WTC11 (cell line): ENCODE measurements at regions not wholly inside any gene's neighbourhood (a gene's known extent, or its start where the extent isn't known, plus 50 kb on each side); places are given as distances from the start of the nearest gene placed in this dataset.
"Not testable (repeated sequence)": the region's sequence is repeated elsewhere in the genome, so short reads cannot be mapped to it uniquely, and the experiment has no call there.

Source experiments
- ATAC-seq: fragments of 200-7000 bp; cut with Tn5 transposase; 2 replicates; pipeline ENCODE4 v1.10.0; 2021; ENCODE audit warnings: mild to moderate bottlenecking, moderate library complexity
- CTCF ChIA-PET: fragments of 300-600 bp; sonication (Branson Sonifier 250); formaldehyde crosslinking; loops from one replicate; lab custom pipeline; 2021; ENCODE audit warnings: antibody characterized with exemption; lab: Charles Lee
- POLR2A ChIA-PET: fragments of 350-600 bp; sonication (Branson Sonifier 250); formaldehyde crosslinking; loops from one replicate; lab custom pipeline; 2021; ENCODE audit warnings: antibody characterized with exemption; lab: Charles Lee
- DNase-seq: peaks from one replicate; pipeline ENCODE4 v3.0.0; 2021; ENCODE audit warnings: low spot score
- H3K27ac Mint-ChIP-seq: 2 replicates; pipeline ENCODE4 v1.8.0; 2021; ENCODE audit warnings: mixed read lengths
- H3K27me3 Mint-ChIP-seq: 2 replicates; pipeline ENCODE4 v1.8.0; 2021; ENCODE audit warnings: low read depth, mild to moderate bottlenecking, moderate library complexity, mixed read lengths
- H3K36me3 Mint-ChIP-seq: 2 replicates; pipeline ENCODE4 v1.8.0; 2021; ENCODE audit warnings: mixed read lengths
- H3K4me1 Mint-ChIP-seq: 2 replicates; pipeline ENCODE4 v1.8.0; 2022; ENCODE audit warnings: mixed read lengths
- H3K4me3 Mint-ChIP-seq: 2 replicates; pipeline ENCODE4 v1.8.0; 2021; ENCODE audit warnings: mild to moderate bottlenecking, moderate library complexity, mixed read lengths
- H3K9me3 Mint-ChIP-seq: 2 replicates; pipeline ENCODE4 v1.8.0; 2021; ENCODE audit warnings: mixed read lengths
- EMX1 ChIP-seq: fragments of 250-450 bp; sonication (Bioruptor Pico); IDR thresholded peaks from 2 replicates; pipeline ENCODE4 v1.8.0; 2021; ENCODE audit warnings: mild to moderate bottlenecking
- FOXP1 ChIP-seq: sonication (generic); formaldehyde crosslinking; IDR thresholded peaks from 2 replicates; pipeline ENCODE4 v1.8.0; 2022; ENCODE audit warnings: missing genetic modification reagents, mild to moderate bottlenecking, moderate library complexity, borderline replicate concordance
- HMGA2 ChIP-seq: fragments of 250-450 bp; sonication (Bioruptor Pico); IDR thresholded peaks from 2 replicates; pipeline ENCODE4 v1.4.0; 2021; ENCODE audit warnings: mild to moderate bottlenecking, moderate library complexity
- JAZF1 ChIP-seq: fragments of 250-450 bp; sonication (Bioruptor Pico); IDR thresholded peaks from 2 replicates; pipeline ENCODE4 v1.9.0; 2021; ENCODE audit warnings: moderate library complexity, mild to moderate bottlenecking, inconsistent platforms
- JUN ChIP-seq: sonication (generic); formaldehyde crosslinking; IDR thresholded peaks from 2 replicates; pipeline ENCODE4 v1.8.0; 2023; ENCODE audit warnings: mild to moderate bottlenecking, missing genetic modification reagents
- MXD4 ChIP-seq: fragments of 250-450 bp; sonication (Bioruptor Pico); IDR thresholded peaks from 2 replicates; pipeline ENCODE4 v1.8.0; 2021; ENCODE audit warnings: mild to moderate bottlenecking, moderate library complexity, borderline replicate concordance
- MYBL2 ChIP-seq: sonication (generic); formaldehyde crosslinking; IDR thresholded peaks from 2 replicates; pipeline ENCODE4 v1.8.1; 2023; ENCODE audit warnings: mild to moderate bottlenecking, moderate library complexity, missing genetic modification reagents
- NFYB ChIP-seq: sonication (generic); formaldehyde crosslinking; conservative IDR thresholded peaks from 2 replicates; pipeline ENCODE4 v1.8.0; 2022; ENCODE audit warnings: low read depth, missing genetic modification reagents
- NR1H2 ChIP-seq: sonication (generic); formaldehyde crosslinking; IDR thresholded peaks from 2 replicates; pipeline ENCODE4 v1.9.0; 2021; ENCODE audit warnings: mild to moderate bottlenecking, moderate library complexity, missing genetic modification reagents
- NR2C2 ChIP-seq: sonication (generic); formaldehyde crosslinking; IDR thresholded peaks from 2 replicates; pipeline ENCODE4 v1.8.0; 2022; ENCODE audit warnings: mild to moderate bottlenecking, missing genetic modification reagents
- SP1 ChIP-seq: sonication (generic); formaldehyde crosslinking; conservative IDR thresholded peaks from 2 replicates; pipeline ENCODE4 v1.8.1; 2022; ENCODE audit warnings: missing genetic modification reagents
- TEAD4 ChIP-seq: sonication (generic); formaldehyde crosslinking; IDR thresholded peaks from 2 replicates; pipeline ENCODE4 v1.8.0; 2022; ENCODE audit warnings: mild to moderate bottlenecking, missing genetic modification reagents
- ZBTB21 ChIP-seq: sonication (generic); formaldehyde crosslinking; IDR thresholded peaks from 2 replicates; pipeline ENCODE4 v1.8.1; 2023; ENCODE audit warnings: mild to moderate bottlenecking, missing genetic modification reagents, borderline replicate concordance
- ZNF232 ChIP-seq: sonication (generic); formaldehyde crosslinking; IDR thresholded peaks from 2 replicates; pipeline ENCODE4 v1.8.0; 2022; ENCODE audit warnings: mild to moderate bottlenecking, missing genetic modification reagents
- ZNF263 ChIP-seq: sonication (generic); formaldehyde crosslinking; IDR thresholded peaks from 2 replicates; pipeline ENCODE4 v1.8.1; 2022; ENCODE audit warnings: low read depth, mild to moderate bottlenecking, moderate library complexity, missing genetic modification reagents
- ZNF423 ChIP-seq: fragments of 250-450 bp; sonication (Bioruptor Pico); IDR thresholded peaks from 2 replicates; pipeline ENCODE4 v2.1.2; 2022; ENCODE audit warnings: mild to moderate bottlenecking, moderate library complexity
- ZNF671 ChIP-seq: fragments of 250-450 bp; sonication (Bioruptor Pico); IDR thresholded peaks from 2 replicates; pipeline ENCODE4 v1.8.0; 2021; ENCODE audit warnings: mild to moderate bottlenecking
- TF ChIP-seq, protein P1 (sequence below): sonication (generic); formaldehyde crosslinking; IDR thresholded peaks from 2 replicates; pipeline ENCODE4 v1.8.1; 2022; ENCODE audit warnings: missing genetic modification reagents, borderline replicate concordance
- TF ChIP-seq, protein P2 (sequence below): fragments of 250-450 bp; sonication (Bioruptor Pico); IDR thresholded peaks from 2 replicates; pipeline ENCODE4 v1.8.0; 2021; ENCODE audit warnings: mild to moderate bottlenecking
- TF ChIP-seq, protein P3 (sequence below): sonication (generic); formaldehyde crosslinking; IDR thresholded peaks from 2 replicates; pipeline ENCODE4 v1.8.1; 2023; ENCODE audit warnings: mild to moderate bottlenecking, missing genetic modification reagents
- TF ChIP-seq, protein P4 (sequence below): fragments of 250-450 bp; sonication (Bioruptor Pico); IDR thresholded peaks from 2 replicates; pipeline ENCODE4 v1.9.0; 2021; ENCODE audit warnings: mild to moderate bottlenecking
- TF ChIP-seq, protein P5 (sequence below): sonication (generic); formaldehyde crosslinking; IDR thresholded peaks from 2 replicates; pipeline ENCODE4 v1.8.0; 2023; ENCODE audit warnings: missing genetic modification reagents
- TF ChIP-seq, protein P6 (sequence below): sonication (generic); formaldehyde crosslinking; IDR thresholded peaks from 2 replicates; pipeline ENCODE4 v1.8.0; 2022; ENCODE audit warnings: mild to moderate bottlenecking, missing genetic modification reagents
- TF ChIP-seq, protein P7 (sequence below): fragments of 250-450 bp; sonication (Bioruptor Pico); IDR thresholded peaks from 2 replicates; pipeline ENCODE4 v1.9.0; 2021; ENCODE audit warnings: mild to moderate bottlenecking
- TF ChIP-seq, protein P8 (sequence below): sonication (generic); formaldehyde crosslinking; IDR thresholded peaks from 2 replicates; pipeline ENCODE4 v1.8.1; 2022; ENCODE audit warnings: mild to moderate bottlenecking, moderate library complexity, missing genetic modification reagents

DNA sequence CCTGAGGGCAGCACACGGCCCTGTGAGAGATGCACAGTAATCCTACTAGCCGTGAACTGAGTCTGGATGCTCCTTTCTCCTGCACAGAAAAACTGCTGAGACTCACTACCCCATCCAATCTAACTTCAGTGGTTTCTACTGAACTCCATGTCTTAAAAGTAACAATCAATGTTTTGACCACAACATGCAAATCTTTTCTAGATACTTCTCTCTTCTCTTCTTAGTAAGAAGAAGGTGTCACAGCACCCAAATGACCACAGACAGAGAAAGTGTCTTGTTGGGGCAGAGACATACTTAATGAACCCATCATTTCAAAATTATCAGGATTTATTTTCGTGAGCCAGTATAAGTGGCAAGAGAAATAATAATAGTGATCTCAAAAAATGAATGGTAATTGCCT lies 285.8 kb upstream of the MEF2C start (continued):
- TF ChIP-seq, protein P1, sequence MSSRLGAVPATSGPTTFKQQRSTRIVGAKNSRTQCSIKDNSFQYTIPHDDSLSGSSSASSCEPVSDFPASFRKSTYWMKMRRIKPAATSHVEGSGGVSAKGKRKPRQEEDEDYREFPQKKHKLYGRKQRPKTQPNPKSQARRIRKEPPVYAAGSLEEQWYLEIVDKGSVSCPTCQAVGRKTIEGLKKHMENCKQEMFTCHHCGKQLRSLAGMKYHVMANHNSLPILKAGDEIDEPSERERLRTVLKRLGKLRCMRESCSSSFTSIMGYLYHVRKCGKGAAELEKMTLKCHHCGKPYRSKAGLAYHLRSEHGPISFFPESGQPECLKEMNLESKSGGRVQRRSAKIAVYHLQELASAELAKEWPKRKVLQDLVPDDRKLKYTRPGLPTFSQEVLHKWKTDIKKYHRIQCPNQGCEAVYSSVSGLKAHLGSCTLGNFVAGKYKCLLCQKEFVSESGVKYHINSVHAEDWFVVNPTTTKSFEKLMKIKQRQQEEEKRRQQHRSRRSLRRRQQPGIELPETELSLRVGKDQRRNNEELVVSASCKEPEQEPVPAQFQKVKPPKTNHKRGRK (CRISPR knock-in tag): no peak
- TF ChIP-seq, all 79 proteins: peak for 0

DNA sequence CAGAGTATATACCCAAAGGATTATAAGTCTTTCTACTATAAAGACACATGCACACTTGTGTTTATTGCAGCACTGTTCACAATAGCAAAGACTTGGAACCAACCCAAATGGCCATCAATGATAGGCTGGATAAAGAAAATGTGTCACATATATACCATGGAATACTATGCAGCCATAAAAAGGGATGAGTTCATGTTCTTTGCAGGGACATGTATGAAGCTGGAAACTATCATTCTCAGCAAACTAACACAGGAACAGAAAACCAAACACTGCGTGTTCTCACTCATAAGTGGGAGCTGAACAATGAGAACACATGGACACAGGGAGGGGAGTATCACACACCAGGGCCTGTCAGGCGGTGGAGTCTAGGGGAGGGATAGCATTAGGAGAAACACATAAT lies 281.7 kb upstream of the MEF2C start:
- ATAC-seq, H3K27ac Mint-ChIP-seq, H3K27me3 Mint-ChIP-seq, H3K4me3 Mint-ChIP-seq, CTCF ChIA-PET, DNase-seq, POLR2A ChIA-PET, H3K36me3 Mint-ChIP-seq: not testable (repeated sequence)
- peaks cover 25% of the 10 kb centered on the region for H3K4me1 Mint-ChIP-seq
- H3K9me3 Mint-ChIP-seq: peaks cover 24% of the 10 kb centered on the region

DNA sequence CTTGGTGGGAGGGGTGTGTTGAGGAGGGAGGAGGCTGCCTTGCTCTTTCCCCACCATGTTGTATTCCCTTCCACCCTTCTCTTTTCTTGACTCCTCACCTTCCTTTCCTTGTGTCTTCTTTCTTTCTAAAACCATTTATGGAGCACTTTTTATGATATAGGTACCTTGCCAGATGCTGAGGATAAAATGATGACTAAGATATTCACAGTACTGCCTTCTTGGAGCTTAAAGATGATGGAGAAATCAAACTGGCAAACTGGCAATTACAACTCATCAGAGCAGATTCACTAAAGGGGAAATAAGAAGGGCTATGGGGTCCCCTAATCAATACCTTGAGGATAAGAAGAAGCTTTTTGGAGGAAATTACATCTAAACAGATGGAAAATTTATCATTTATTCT lies 273.2 kb upstream of the MEF2C start:
- no peak for ATAC-seq
- Mint-ChIP-seq H3K9me3 (no peaks in the 10 kb centered on the region), H3K4me3 (no peak overlapping the region), H3K36me3 (no peaks in the 10 kb centered on the region), H3K4me1 (no peaks in the 10 kb centered on the region), H3K27me3 (peaks cover 3% of the 10 kb centered on the region; the same call in 1 of the 2 replicates), H3K27ac (no peak overlapping the region)
- no peak for DNase-seq
- ChIA-PET CTCF (no interaction called here), POLR2A (no interaction called here)
- TF ChIP-seq FOXP1: no peak
- TF ChIP-seq, protein P2, sequence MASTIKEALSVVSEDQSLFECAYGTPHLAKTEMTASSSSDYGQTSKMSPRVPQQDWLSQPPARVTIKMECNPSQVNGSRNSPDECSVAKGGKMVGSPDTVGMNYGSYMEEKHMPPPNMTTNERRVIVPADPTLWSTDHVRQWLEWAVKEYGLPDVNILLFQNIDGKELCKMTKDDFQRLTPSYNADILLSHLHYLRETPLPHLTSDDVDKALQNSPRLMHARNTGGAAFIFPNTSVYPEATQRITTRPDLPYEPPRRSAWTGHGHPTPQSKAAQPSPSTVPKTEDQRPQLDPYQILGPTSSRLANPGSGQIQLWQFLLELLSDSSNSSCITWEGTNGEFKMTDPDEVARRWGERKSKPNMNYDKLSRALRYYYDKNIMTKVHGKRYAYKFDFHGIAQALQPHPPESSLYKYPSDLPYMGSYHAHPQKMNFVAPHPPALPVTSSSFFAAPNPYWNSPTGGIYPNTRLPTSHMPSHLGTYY (CRISPR knock-in tag): no peak
- TF ChIP-seq ZBTB21: no peak
- TF ChIP-seq, protein P3, sequence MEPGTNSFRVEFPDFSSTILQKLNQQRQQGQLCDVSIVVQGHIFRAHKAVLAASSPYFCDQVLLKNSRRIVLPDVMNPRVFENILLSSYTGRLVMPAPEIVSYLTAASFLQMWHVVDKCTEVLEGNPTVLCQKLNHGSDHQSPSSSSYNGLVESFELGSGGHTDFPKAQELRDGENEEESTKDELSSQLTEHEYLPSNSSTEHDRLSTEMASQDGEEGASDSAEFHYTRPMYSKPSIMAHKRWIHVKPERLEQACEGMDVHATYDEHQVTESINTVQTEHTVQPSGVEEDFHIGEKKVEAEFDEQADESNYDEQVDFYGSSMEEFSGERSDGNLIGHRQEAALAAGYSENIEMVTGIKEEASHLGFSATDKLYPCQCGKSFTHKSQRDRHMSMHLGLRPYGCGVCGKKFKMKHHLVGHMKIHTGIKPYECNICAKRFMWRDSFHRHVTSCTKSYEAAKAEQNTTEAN (CRISPR knock-in tag): no peak
- TF ChIP-seq JAZF1 (CRISPR knock-in tag): no peak
- TF ChIP-seq ZNF423 (CRISPR knock-in tag): no peak
- TF ChIP-seq NR1H2 (CRISPR knock-in tag): no peak
- TF ChIP-seq ZNF232 (CRISPR knock-in tag): no peak
- TF ChIP-seq, protein P4, sequence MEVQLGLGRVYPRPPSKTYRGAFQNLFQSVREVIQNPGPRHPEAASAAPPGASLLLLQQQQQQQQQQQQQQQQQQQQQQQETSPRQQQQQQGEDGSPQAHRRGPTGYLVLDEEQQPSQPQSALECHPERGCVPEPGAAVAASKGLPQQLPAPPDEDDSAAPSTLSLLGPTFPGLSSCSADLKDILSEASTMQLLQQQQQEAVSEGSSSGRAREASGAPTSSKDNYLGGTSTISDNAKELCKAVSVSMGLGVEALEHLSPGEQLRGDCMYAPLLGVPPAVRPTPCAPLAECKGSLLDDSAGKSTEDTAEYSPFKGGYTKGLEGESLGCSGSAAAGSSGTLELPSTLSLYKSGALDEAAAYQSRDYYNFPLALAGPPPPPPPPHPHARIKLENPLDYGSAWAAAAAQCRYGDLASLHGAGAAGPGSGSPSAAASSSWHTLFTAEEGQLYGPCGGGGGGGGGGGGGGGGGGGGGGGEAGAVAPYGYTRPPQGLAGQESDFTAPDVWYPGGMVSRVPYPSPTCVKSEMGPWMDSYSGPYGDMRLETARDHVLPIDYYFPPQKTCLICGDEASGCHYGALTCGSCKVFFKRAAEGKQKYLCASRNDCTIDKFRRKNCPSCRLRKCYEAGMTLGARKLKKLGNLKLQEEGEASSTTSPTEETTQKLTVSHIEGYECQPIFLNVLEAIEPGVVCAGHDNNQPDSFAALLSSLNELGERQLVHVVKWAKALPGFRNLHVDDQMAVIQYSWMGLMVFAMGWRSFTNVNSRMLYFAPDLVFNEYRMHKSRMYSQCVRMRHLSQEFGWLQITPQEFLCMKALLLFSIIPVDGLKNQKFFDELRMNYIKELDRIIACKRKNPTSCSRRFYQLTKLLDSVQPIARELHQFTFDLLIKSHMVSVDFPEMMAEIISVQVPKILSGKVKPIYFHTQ: no peak
- no peak for TF ChIP-seq JUN
- no peak for TF ChIP-seq MXD4
- no peak for TF ChIP-seq HMGA2 (CRISPR knock-in tag)
- no peak for TF ChIP-seq TEAD4 (CRISPR knock-in tag)
- no peak for TF ChIP-seq ZNF263
- TF ChIP-seq NR2C2 (CRISPR knock-in tag): no peak

DNA sequence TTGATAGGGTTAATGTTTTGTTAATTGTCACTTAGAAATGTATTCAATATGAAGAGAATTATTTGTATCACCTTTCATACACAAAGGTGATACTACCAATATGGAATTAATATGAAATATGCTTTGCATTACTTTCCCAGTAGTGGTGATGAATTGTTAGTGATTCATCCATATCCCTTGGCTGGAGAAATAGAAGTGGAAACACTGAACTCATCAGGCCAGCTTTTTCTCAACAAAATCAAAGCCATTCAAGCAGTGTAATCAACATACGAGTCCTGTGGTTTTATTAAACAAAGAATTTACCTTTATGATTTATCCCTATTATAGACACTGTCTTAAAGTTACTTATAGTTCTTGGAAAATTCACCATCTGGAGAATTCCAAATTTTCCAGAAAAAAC lies 264.0 kb upstream of the MEF2C start:
- ATAC-seq: no peak
- TF ChIP-seq MYBL2 (no peak), EMX1 (CRISPR knock-in tag) (no peak), SP1 (no peak), NFYB (CRISPR knock-in tag) (no peak), ZNF671 (CRISPR knock-in tag) (no peak)
- TF ChIP-seq, protein P5, sequence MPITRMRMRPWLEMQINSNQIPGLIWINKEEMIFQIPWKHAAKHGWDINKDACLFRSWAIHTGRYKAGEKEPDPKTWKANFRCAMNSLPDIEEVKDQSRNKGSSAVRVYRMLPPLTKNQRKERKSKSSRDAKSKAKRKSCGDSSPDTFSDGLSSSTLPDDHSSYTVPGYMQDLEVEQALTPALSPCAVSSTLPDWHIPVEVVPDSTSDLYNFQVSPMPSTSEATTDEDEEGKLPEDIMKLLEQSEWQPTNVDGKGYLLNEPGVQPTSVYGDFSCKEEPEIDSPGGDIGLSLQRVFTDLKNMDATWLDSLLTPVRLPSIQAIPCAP (CRISPR knock-in tag): no peak
- TF ChIP-seq, protein P6, sequence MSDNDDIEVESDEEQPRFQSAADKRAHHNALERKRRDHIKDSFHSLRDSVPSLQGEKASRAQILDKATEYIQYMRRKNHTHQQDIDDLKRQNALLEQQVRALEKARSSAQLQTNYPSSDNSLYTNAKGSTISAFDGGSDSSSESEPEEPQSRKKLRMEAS (CRISPR knock-in tag): no peak
- TF ChIP-seq, protein P7, sequence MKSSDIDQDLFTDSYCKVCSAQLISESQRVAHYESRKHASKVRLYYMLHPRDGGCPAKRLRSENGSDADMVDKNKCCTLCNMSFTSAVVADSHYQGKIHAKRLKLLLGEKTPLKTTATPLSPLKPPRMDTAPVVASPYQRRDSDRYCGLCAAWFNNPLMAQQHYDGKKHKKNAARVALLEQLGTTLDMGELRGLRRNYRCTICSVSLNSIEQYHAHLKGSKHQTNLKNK: no peak
- TF ChIP-seq, protein P8, sequence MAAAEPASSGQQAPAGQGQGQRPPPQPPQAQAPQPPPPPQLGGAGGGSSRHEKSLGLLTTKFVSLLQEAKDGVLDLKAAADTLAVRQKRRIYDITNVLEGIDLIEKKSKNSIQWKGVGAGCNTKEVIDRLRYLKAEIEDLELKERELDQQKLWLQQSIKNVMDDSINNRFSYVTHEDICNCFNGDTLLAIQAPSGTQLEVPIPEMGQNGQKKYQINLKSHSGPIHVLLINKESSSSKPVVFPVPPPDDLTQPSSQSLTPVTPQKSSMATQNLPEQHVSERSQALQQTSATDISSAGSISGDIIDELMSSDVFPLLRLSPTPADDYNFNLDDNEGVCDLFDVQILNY (CRISPR knock-in tag): no peak

More for the DNA sequence above, 264.0 kb upstream of the MEF2C start:
- ChIA-PET CTCF (no interaction called here), POLR2A (no interaction called here)
- H3K36me3 Mint-ChIP-seq: no peaks in the 10 kb centered on the region
- no peak for DNase-seq
- H3K4me3 Mint-ChIP-seq: no peak overlapping the region
- no peaks in the 10 kb centered on the region for H3K9me3 Mint-ChIP-seq
- H3K27me3 Mint-ChIP-seq: no peaks in the 10 kb centered on the region
- no peak overlapping the region for H3K27ac Mint-ChIP-seq
- no peaks in the 10 kb centered on the region for H3K4me1 Mint-ChIP-seq
